Spleen (tissue), 7 donors: ENCODE measurements at regions not wholly inside any gene's neighbourhood (a gene's known extent, or its start where the extent isn't known, plus 50 kb on each side); places are given as distances from the start of the nearest gene placed in this dataset.

Experiments used
- POLR2A ChIP-seq, 3 donors: fragments of 450-650 bp; IDR thresholded peaks; one replicate each; pipeline ENCODE4 v1.5.1; 2017; ENCODE audit warnings: antibody characterized with exemption in 3 of 3, mild to moderate bottlenecking in 1 of 3
- POLR2AphosphoS5 ChIP-seq, 3 donors: sonication (generic); formaldehyde crosslinking; IDR thresholded peaks; one replicate each; pipeline ENCODE4 v1.5.1; 2017; ENCODE audit warnings: antibody characterized with exemption in 3 of 3
- TF ChIP-seq, protein P1 (sequence below), 11 experiments: fragments of 200-600 bp in 7 of 11; fragments of 450-650 bp in 4 of 11; sonication (generic) in 4 of 11; IDR thresholded peaks in 8 of 11; conservative IDR thresholded peaks in 3 of 11; 1 replicate in 7 of 11; 2 replicates in 4 of 11; pipeline versions ENCODE4 v1.4.0 to v1.8.0; 2016 to 2021; ENCODE audit warnings: antibody characterized with exemption in 11 of 11, inconsistent platforms in 4 of 11, mild to moderate bottlenecking in 1 of 11
- donor health status: DM: no; HTN: no; CAD: no; lungs with moderate emphysema.
- donor health status: DM: no; HTN: no; CAD: no.
- donor health status: DM: no; HTN: no; CAD: no.

DNA sequence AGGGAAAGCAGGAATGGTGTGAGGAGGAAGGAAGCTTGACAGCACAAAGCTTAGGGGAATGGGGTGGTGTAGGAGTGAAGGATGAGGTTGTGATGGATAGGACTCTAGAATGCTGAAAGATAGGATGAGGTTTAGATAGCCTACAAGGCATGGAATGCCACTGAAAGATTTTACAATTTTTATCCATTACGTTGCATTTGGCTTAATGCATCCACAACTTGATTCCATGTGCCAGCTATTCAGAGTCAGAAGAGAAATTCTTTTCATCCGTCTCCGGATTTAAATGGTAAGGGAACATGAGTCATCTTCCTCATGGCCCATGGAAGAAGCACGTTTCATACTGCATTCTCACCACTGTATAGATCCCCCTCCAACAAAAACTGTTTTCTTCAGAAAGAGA, 212.4 kb upstream of the BMPER start:
- TF ChIP-seq, protein P1, sequence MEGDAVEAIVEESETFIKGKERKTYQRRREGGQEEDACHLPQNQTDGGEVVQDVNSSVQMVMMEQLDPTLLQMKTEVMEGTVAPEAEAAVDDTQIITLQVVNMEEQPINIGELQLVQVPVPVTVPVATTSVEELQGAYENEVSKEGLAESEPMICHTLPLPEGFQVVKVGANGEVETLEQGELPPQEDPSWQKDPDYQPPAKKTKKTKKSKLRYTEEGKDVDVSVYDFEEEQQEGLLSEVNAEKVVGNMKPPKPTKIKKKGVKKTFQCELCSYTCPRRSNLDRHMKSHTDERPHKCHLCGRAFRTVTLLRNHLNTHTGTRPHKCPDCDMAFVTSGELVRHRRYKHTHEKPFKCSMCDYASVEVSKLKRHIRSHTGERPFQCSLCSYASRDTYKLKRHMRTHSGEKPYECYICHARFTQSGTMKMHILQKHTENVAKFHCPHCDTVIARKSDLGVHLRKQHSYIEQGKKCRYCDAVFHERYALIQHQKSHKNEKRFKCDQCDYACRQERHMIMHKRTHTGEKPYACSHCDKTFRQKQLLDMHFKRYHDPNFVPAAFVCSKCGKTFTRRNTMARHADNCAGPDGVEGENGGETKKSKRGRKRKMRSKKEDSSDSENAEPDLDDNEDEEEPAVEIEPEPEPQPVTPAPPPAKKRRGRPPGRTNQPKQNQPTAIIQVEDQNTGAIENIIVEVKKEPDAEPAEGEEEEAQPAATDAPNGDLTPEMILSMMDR (IDR thresholded peaks at IDR 0.05 in 8 of 11, conservative IDR thresholded peaks at IDR 0.05 in 3 of 11): no peak
- TF ChIP-seq POLR2AphosphoS5 (IDR thresholded peaks at IDR 0.05) (no peak), POLR2A (IDR thresholded peaks at IDR 0.05) (no peak)
